Stimulated activated CD4-positive, alpha-beta T cell treated with anti-CD3 and anti-CD28 coated beads, Interleukin-1b, Interleukin-23, amount 100 ng/mL, for 24 hours (primary cell): ENCODE measurements at regions not wholly inside any gene's neighbourhood (a gene's known extent, or its start where the extent isn't known, plus 50 kb on each side); places are given as distances from the start of the nearest gene placed in this dataset.
"Not testable (repeated sequence)": the region's sequence is repeated elsewhere in the genome, so short reads cannot be mapped to it uniquely, and the experiment has no call there.

Source experiments
- DNase-seq, 4 experiments: peaks; one replicate each; pipeline ENCODE4 v3.0.0-alpha.2; 2020; ENCODE audit warnings: low read depth in 4 of 4, low spot score in 1 of 4

- no peak for DNase-seq
Observed at GRCh38 chr6:113019176-113019575, 672.0 kb downstream of the RFPL4B start.

- no peak for DNase-seq
Observed at GRCh38 chr6:113027780-113028179, 680.6 kb downstream of the RFPL4B start.

GRCh38 chr6:113029161-113029560, 682.0 kb downstream of the RFPL4B start:
- not testable (repeated sequence) for DNase-seq

- DNase-seq: no peak
Observed at GRCh38 chr6:113031591-113032238, 684.6 kb downstream of the RFPL4B start.

GRCh38 chr6:113039005-113039404, 691.9 kb downstream of the RFPL4B start:
- DNase-seq: no peak

- no peak for DNase-seq
Observed at GRCh38 chr6:113047148-113047547, 700.0 kb downstream of the RFPL4B start.

- no peak for DNase-seq
Observed at GRCh38 chr6:113047932-113048331, 700.8 kb downstream of the RFPL4B start.

GRCh38 chr6:113048741-113049140, 701.6 kb downstream of the RFPL4B start:
- DNase-seq: no peak

GRCh38 chr6:113049190-113049589, 702.1 kb downstream of the RFPL4B start:
- no peak for DNase-seq

GRCh38 chr6:113050010-113050858, 703.1 kb downstream of the RFPL4B start:
- no peak for DNase-seq

- no peak for DNase-seq
Observed at GRCh38 chr6:113050979-113051378, 703.8 kb downstream of the RFPL4B start.

GRCh38 chr6:113052506-113052905, 705.4 kb downstream of the RFPL4B start:
- DNase-seq: no peak

GRCh38 chr6:113055061-113055460, 707.9 kb downstream of the RFPL4B start:
- DNase-seq: no peak

GRCh38 chr6:113055998-113056397, 708.9 kb downstream of the RFPL4B start:
- no peak for DNase-seq

- no peak for DNase-seq
Observed at GRCh38 chr6:113057567-113058053, 710.5 kb downstream of the RFPL4B start.

- no peak for DNase-seq
Observed at GRCh38 chr6:113060664-113061063, 713.5 kb downstream of the RFPL4B start.

GRCh38 chr6:113065611-113066010, 718.5 kb downstream of the RFPL4B start:
- DNase-seq: no peak

GRCh38 chr6:113067612-113068275, 720.6 kb downstream of the RFPL4B start:
- no peak for DNase-seq

GRCh38 chr6:113068570-113068969, 721.4 kb downstream of the RFPL4B start:
- no peak for DNase-seq

- DNase-seq: not testable (repeated sequence)
Observed at GRCh38 chr6:113070681-113071080, 723.6 kb downstream of the RFPL4B start.

GRCh38 chr6:113073611-113074191, 726.6 kb downstream of the RFPL4B start:
- DNase-seq: no peak
